IMR-90 (cell line): ENCODE measurements at regions not wholly inside any gene's neighbourhood (a gene's known extent, or its start where the extent isn't known, plus 50 kb on each side); places are given as distances from the start of the nearest gene placed in this dataset.

Experiments used
- BHLHE40 ChIP-seq: fragments of 150-350 bp; IDR thresholded peaks from 2 replicates; pipeline ENCODE4 v1.6.1; 2016; ENCODE audit warnings: mild to moderate bottlenecking, low read depth, low read length
- CEBPB ChIP-seq: IDR thresholded peaks from 2 replicates; pipeline ENCODE4 v1.6.1; 2012; ENCODE audit warnings: low read depth, low read length, improper control_type of control experiment
- CTCF ChIP-seq: conservative IDR thresholded peaks from 2 replicates; pipeline ENCODE4 v1.5.1; 2012; ENCODE audit warnings: mild to moderate bottlenecking, low read depth, low read length, improper control_type of control experiment
- ELK1 ChIP-seq: fragments of 150-350 bp; IDR thresholded peaks from 2 replicates; pipeline ENCODE4 v1.6.1; 2016; ENCODE audit warnings: low read depth, mild to moderate bottlenecking, low read length, moderate library complexity, borderline replicate concordance
- MAFK ChIP-seq: IDR thresholded peaks from 2 replicates; pipeline ENCODE4 v1.6.1; 2012; ENCODE audit warnings: low read depth, low read length, improper control_type of control experiment
- MXI1 ChIP-seq: IDR thresholded peaks from 2 replicates; pipeline ENCODE4 v1.6.1; 2012; ENCODE audit warnings: low read depth, mild to moderate bottlenecking, low read length, moderate library complexity, borderline replicate concordance
- NFE2L2 ChIP-seq: fragments of 150-350 bp; IDR thresholded peaks from 2 replicates; pipeline ENCODE4 v1.6.1; 2016; ENCODE audit warnings: low read depth, mild to moderate bottlenecking, low read length
- POLR2A ChIP-seq: IDR thresholded peaks from 2 replicates; pipeline ENCODE4 v1.6.1; 2012; ENCODE audit warnings: mild to moderate bottlenecking, low read depth, low read length
- RAD21 ChIP-seq: IDR thresholded peaks from 2 replicates; pipeline ENCODE4 v1.6.1; 2012; ENCODE audit warnings: low read length, improper control_type of control experiment
- RCOR1 ChIP-seq: IDR thresholded peaks from 2 replicates; pipeline ENCODE4 v1.6.1; 2012; ENCODE audit warnings: mild to moderate bottlenecking, low read length, improper control_type of control experiment; ENCODE audit not compliant: insufficient replicate concordance
- RFX5 ChIP-seq: IDR thresholded peaks from 2 replicates; pipeline ENCODE4 v1.8.0; 2012; ENCODE audit warnings: low read depth, mild to moderate bottlenecking, low read length, moderate library complexity
- SMC3 ChIP-seq: fragments of 150-350 bp; IDR thresholded peaks from 2 replicates; pipeline ENCODE4 v1.6.1; 2016; ENCODE audit warnings: low read depth, mild to moderate bottlenecking, antibody characterized with exemption, low read length, moderate library complexity
- USF2 ChIP-seq: fragments of 150-350 bp; IDR thresholded peaks from 2 replicates; pipeline ENCODE4 v1.6.1; 2017; ENCODE audit warnings: mild to moderate bottlenecking, antibody characterized with exemption, low read length, low read depth

- TF ChIP-seq CTCF: no peak
- peak; percentile 82 for TF ChIP-seq MAFK
- no peak for TF ChIP-seq ELK1
- TF ChIP-seq RAD21: no peak
- no peak for TF ChIP-seq POLR2A
- TF ChIP-seq USF2: no peak
- TF ChIP-seq RCOR1: no peak
- no peak for TF ChIP-seq MXI1
- TF ChIP-seq BHLHE40: no peak
- peak; percentile 67 for TF ChIP-seq CEBPB
- no peak for TF ChIP-seq SMC3
- no peak for TF ChIP-seq RFX5
- no peak for TF ChIP-seq NFE2L2
Measured at GRCh38 chr15:37877851-37878741, 56.3 kb upstream of the TMCO5A start.
